GM23248 (cell line): ENCODE measurements at regions not wholly inside any gene's neighbourhood (a gene's known extent, or its start where the extent isn't known, plus 50 kb on each side); places are given as distances from the start of the nearest gene placed in this dataset.

Experiments used
- EZH2 ChIP-seq: fragments of 200-600 bp; sonication (generic); IDR thresholded peaks from 2 replicates; pipeline ENCODE4 v1.6.1; 2018; ENCODE audit warnings: antibody characterized with exemption, mild to moderate bottlenecking; ENCODE audit not compliant: insufficient read depth, poor library complexity, severe bottlenecking
- EZH2phosphoT487 ChIP-seq: fragments of 200-600 bp; sonication (generic); IDR thresholded peaks from 2 replicates; pipeline ENCODE4 v1.6.1; 2018; ENCODE audit warnings: antibody characterized with exemption, moderate library complexity, mild to moderate bottlenecking, low read depth; ENCODE audit not compliant: insufficient read depth

GRCh38 chr5:147098233-147098790 is 136.5 kb upstream of the STK32A start:
- TF ChIP-seq EZH2phosphoT487 (no peak), EZH2 (no peak)
